Esophagus muscularis mucosa (tissue), 3 donors: ENCODE measurements at regions not wholly inside any gene's neighbourhood (a gene's known extent, or its start where the extent isn't known, plus 50 kb on each side); places are given as distances from the start of the nearest gene placed in this dataset.

ENCODE experiments used
- POLR2A ChIP-seq: fragments of 450-650 bp; IDR thresholded peaks from one replicate; pipeline ENCODE4 v1.6.1; 2017; ENCODE audit warnings: antibody characterized with exemption, moderate library complexity, mild to moderate bottlenecking, low read depth
- POLR2AphosphoS5 ChIP-seq, 2 donors: sonication (generic); formaldehyde crosslinking; IDR thresholded peaks; one replicate each; pipeline ENCODE4 v1.6.1; 2017; ENCODE audit warnings: antibody characterized with exemption in 2 of 2
- TF ChIP-seq, protein P1 (sequence below), 3 experiments: fragments of 200-600 bp in 2 of 3; fragments of 450-650 bp in 1 of 3; sonication (generic) in 2 of 3; IDR thresholded peaks; one replicate each; pipeline ENCODE4 v1.5.1; 2017 to 2019; ENCODE audit warnings: antibody characterized with exemption in 3 of 3, mild to moderate bottlenecking in 2 of 3, moderate library complexity in 1 of 3

GRCh38 chr18:29457316-29457889, 1280.5 kb upstream of the CDH2 start:
- TF ChIP-seq, protein P1, sequence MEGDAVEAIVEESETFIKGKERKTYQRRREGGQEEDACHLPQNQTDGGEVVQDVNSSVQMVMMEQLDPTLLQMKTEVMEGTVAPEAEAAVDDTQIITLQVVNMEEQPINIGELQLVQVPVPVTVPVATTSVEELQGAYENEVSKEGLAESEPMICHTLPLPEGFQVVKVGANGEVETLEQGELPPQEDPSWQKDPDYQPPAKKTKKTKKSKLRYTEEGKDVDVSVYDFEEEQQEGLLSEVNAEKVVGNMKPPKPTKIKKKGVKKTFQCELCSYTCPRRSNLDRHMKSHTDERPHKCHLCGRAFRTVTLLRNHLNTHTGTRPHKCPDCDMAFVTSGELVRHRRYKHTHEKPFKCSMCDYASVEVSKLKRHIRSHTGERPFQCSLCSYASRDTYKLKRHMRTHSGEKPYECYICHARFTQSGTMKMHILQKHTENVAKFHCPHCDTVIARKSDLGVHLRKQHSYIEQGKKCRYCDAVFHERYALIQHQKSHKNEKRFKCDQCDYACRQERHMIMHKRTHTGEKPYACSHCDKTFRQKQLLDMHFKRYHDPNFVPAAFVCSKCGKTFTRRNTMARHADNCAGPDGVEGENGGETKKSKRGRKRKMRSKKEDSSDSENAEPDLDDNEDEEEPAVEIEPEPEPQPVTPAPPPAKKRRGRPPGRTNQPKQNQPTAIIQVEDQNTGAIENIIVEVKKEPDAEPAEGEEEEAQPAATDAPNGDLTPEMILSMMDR (IDR thresholded peaks at IDR 0.05), result no peak
- no peak for TF ChIP-seq POLR2A
- TF ChIP-seq POLR2AphosphoS5 (IDR thresholded peaks at IDR 0.05), result no peak
